K562 (cell line): ENCODE measurements at regions not wholly inside any gene's neighbourhood (a gene's known extent, or its start where the extent isn't known, plus 50 kb on each side); places are given as distances from the start of the nearest gene placed in this dataset.

ENCODE experiments used
- ELF1 ChIP-seq: fragments of 200-800 bp; sonication (Bioruptor generic); IDR thresholded peaks from 2 replicates; pipeline ENCODE4 v1.6.1; 2016; ENCODE audit warnings: missing genetic modification characterization, missing compliant biosample characterization
- EP300 ChIP-seq: IDR thresholded peaks from 2 replicates; pipeline ENCODE4 v1.6.1; 2012; ENCODE audit warnings: low read length, improper control_type of control experiment
- EZH2 ChIP-seq: IDR thresholded peaks from 2 replicates; pipeline ENCODE4 v1.6.1; 2012; ENCODE audit warnings: low read depth, mild to moderate bottlenecking, inconsistent platforms, low read length, borderline replicate concordance
- OTX1 ChIP-seq: fragments of 450-650 bp; formaldehyde crosslinking; IDR thresholded peaks from 2 replicates; pipeline ENCODE4 v1.4.0; 2022; ENCODE audit warnings: mild to moderate bottlenecking
- SETDB1 ChIP-seq: IDR thresholded peaks from one replicate; pipeline ENCODE4 v1.6.1; 2012; ENCODE audit warnings: low read length, control low read depth, inconsistent platforms
- SREBF1 ChIP-seq: fragments of 150-350 bp; IDR thresholded peaks from 2 replicates; pipeline ENCODE4 v1.6.1; 2014; ENCODE audit warnings: antibody characterized with exemption, low read depth, low read length, borderline replicate concordance
- TAF1 ChIP-seq: IDR thresholded peaks from 2 replicates; pipeline ENCODE4 v1.6.1; 2011; ENCODE audit warnings: mild to moderate bottlenecking, low read length, moderate library complexity; ENCODE audit not compliant: insufficient read depth, control insufficient read depth, severe bottlenecking; ENCODE audit errors: extremely low read depth
- ZNF121 ChIP-seq: sonication (generic); formaldehyde crosslinking; conservative IDR thresholded peaks from 2 replicates; pipeline ENCODE4 v1.8.0; 2022; ENCODE audit warnings: missing genetic modification reagents
- ZNF695 ChIP-seq: fragments of 450-650 bp; formaldehyde crosslinking; IDR thresholded peaks from 2 replicates; pipeline ENCODE4 v1.4.0; 2020; ENCODE audit warnings: mild to moderate bottlenecking, moderate library complexity
- TF ChIP-seq, protein P1 (sequence below), 2 experiments: IDR thresholded peaks; 2 replicates each; pipeline ENCODE4 v1.6.1; 2012; ENCODE audit warnings: improper control_type of control experiment in 2 of 2, low read depth in 2 of 2, low read length in 2 of 2, borderline replicate concordance in 1 of 2

DNA sequence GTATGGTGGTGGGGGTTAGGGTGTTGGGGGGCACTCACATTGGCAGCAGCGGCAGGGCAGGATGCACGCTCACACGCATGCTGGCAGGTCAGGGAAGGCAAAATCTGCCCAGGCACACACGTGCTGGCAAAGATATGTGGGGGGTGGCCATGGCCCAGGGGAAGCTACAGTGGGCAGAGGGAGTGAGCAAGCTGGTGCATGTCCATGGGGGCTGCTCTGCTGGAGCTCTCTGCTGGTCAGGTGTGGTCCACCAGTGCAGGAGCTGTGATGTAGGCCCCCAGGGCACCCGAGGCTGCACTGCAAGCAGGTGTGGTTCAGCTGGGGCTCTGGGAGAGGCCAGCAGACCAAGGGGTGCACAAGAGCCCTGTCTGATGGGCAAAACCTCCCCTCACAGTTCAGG lies 491.5 kb upstream of the TNP1 start:
- no peak for TF ChIP-seq ZNF121 (CRISPR knock-in tag)
- no peak for TF ChIP-seq TAF1
- TF ChIP-seq ZNF695, result no peak
- TF ChIP-seq ELF1 (tag), result no peak
- no peak for TF ChIP-seq OTX1 (CRISPR knock-in tag)
- TF ChIP-seq SREBF1, result no peak
- no peak for TF ChIP-seq SETDB1
- TF ChIP-seq, protein P1, sequence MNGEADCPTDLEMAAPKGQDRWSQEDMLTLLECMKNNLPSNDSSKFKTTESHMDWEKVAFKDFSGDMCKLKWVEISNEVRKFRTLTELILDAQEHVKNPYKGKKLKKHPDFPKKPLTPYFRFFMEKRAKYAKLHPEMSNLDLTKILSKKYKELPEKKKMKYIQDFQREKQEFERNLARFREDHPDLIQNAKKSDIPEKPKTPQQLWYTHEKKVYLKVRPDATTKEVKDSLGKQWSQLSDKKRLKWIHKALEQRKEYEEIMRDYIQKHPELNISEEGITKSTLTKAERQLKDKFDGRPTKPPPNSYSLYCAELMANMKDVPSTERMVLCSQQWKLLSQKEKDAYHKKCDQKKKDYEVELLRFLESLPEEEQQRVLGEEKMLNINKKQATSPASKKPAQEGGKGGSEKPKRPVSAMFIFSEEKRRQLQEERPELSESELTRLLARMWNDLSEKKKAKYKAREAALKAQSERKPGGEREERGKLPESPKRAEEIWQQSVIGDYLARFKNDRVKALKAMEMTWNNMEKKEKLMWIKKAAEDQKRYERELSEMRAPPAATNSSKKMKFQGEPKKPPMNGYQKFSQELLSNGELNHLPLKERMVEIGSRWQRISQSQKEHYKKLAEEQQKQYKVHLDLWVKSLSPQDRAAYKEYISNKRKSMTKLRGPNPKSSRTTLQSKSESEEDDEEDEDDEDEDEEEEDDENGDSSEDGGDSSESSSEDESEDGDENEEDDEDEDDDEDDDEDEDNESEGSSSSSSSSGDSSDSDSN (IDR thresholded peaks at IDR 0.05; ENCODE audit: borderline replicate concordance in 1 of 2, low read depth in 2 of 2, low read length in 2 of 2), result no peak
- no peak for TF ChIP-seq EZH2
- TF ChIP-seq EP300, result no peak
